ENCODE measurements at regions not wholly inside any gene's neighbourhood (a gene's known extent, or its start where the extent isn't known, plus 50 kb on each side); places are given as distances from the start of the nearest gene placed in this dataset.
"Not testable (repeated sequence)": the region's sequence is repeated elsewhere in the genome, so short reads cannot be mapped to it uniquely, and the experiment has no call there.

GRCh38 chr18:61637319-61637718 is 255.5 kb downstream of the RNF152 start:
- no peak overlapping the region for H3K4me3 ChIP-seq (ENCODE audit: low read depth, low read length)
- no peak for DNase-seq (ENCODE audit: low read depth)
- TF ChIP-seq CTCF (IDR thresholded peaks at IDR 0.05; ENCODE audit: insufficient read depth, low read depth, low read length): no peak

DNA sequence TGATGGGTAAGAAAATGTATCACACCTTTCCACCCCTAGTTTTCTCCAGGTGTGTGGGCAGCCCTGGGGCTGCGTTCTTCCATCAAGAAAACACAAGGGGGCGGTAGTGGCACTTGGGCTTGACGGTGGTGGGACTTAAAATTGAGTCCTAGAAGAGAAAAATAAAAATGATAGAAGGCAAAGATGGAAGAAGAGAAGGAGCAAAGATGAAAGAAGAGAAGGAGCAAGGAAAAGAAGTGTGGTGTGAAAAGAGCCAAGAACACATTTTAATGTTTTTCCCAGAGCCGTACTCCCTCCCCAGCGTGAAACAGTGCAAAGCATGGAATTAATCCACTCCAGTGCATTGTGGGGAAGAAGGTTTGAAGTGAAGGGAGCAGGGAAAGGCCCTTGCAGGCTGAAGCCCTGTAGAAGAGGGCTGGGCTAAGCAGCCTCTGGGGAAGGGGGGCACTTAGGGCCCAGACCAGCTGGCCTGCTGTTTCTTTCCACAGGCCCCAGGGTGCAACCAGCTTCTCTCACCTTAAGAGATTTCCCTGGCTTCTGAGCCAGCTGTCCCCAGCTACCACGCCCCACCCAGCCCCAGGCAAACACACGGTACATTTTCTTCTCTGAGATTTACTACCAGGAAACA is 256.8 kb downstream of the RNF152 start:
- no peak overlapping the region for H3K4me3 ChIP-seq (ENCODE audit: low read depth, low read length)
- peak; percentile 87 for TF ChIP-seq CTCF (IDR thresholded peaks at IDR 0.05; ENCODE audit: insufficient read depth, low read depth, low read length)
- DNase-seq (ENCODE audit: low read depth): peak; percentile 66

DNA sequence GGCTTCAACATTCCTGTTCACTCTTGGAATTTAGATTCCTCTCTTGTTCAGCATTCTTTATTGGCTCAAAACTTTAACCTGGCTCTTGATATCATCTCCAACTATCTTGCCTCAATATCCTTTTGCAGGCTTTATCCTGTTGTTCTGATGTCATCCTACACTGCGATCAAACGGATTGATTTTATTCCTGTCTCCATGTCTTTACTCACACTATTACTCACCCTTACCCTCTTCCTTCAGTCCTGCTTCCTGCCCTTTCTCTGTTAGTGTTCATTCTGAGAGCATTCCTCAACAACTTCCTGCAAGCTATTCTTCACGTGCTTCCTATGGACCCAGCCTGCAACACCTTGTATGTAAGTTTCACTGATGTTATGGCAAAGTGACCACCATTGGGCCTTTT is 264.7 kb downstream of the RNF152 start:
- H3K4me3 ChIP-seq (ENCODE audit: low read depth, low read length): no peak overlapping the region
- DNase-seq (ENCODE audit: low read depth): no peak
- TF ChIP-seq CTCF (IDR thresholded peaks at IDR 0.05; ENCODE audit: insufficient read depth, low read depth, low read length): no peak

DNA sequence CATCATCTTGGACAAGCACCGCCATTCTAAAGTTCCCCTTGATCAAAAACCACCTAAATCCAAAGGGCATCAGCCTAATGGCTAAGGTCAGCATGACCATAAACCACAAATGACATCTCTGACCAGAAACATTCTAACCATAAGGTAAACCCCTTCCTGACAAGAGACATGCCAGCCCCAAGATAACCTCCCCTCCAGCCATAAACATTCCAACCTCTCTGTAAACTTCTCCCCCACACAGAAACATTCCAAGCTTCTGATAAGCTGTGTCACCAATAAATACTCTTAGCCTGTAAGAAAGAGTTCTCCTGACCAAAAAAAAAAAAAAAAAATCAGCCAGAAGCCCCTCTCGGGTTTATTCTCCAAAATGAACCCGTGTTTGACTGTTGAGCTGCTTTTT is 268.2 kb downstream of the RNF152 start:
- not testable (repeated sequence) for DNase-seq (ENCODE audit: low read depth); H3K4me3 ChIP-seq (ENCODE audit: low read depth, low read length)

DNA sequence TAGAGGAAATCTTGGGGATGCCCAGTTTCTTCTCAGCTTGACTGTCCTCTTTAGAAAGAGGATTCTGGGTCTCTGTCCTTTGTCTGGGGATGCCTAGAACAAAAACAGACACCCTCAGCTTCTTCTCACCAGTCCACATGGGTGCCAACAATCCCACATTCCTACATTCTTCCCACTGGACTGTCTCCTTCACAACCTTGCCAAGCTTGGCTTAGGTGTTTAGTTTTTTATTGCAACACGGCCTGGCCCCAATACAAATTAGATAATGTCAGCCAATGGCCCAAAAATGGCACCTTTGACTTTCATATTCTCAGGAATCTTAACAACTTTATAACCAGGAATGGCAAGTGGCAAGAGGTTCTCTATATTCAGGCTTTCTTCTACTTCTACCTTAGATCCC is 273.0 kb downstream of the RNF152 start:
- DNase-seq (ENCODE audit: low read depth): no peak
- H3K4me3 ChIP-seq (ENCODE audit: low read depth, low read length): no peak overlapping the region
- no peak for TF ChIP-seq CTCF (IDR thresholded peaks at IDR 0.05; ENCODE audit: insufficient read depth, low read depth, low read length)

DNA sequence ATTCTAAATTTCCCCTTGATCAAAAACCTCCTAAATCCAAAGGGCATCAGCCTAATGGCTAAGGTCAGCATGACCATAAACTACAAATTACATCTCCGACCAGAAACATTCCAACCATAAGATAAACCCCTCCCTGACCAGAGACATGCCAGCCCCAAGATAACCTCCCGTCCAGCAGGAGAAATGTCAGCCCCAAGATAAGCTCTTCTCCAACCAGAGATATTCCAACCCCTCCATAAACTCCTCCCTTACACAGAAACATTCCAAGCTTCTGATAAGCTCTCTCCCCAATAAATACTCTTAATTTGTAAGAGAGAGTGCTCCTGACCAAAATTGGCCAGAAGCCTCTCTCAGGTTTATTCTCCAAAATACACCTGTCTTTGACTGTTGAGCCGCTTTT is 274.0 kb downstream of the RNF152 start:
- TF ChIP-seq CTCF (IDR thresholded peaks at IDR 0.05; ENCODE audit: insufficient read depth, low read depth, low read length): no peak
- DNase-seq (ENCODE audit: low read depth): no peak
- H3K4me3 ChIP-seq (ENCODE audit: low read depth, low read length): no peak overlapping the region

- no peak for TF ChIP-seq CTCF (IDR thresholded peaks at IDR 0.05; ENCODE audit: insufficient read depth, low read depth, low read length)
- no peak overlapping the region for H3K4me3 ChIP-seq (ENCODE audit: low read depth, low read length)
- no peak for DNase-seq (ENCODE audit: low read depth)
These were observed 276.6 kb downstream of the RNF152 start for GRCh38 chr18:61616111-61616610.
